ENCODE measurements at regions not wholly inside any gene's neighbourhood (a gene's known extent, or its start where the extent isn't known, plus 50 kb on each side); places are given as distances from the start of the nearest gene placed in this dataset.

DNA sequence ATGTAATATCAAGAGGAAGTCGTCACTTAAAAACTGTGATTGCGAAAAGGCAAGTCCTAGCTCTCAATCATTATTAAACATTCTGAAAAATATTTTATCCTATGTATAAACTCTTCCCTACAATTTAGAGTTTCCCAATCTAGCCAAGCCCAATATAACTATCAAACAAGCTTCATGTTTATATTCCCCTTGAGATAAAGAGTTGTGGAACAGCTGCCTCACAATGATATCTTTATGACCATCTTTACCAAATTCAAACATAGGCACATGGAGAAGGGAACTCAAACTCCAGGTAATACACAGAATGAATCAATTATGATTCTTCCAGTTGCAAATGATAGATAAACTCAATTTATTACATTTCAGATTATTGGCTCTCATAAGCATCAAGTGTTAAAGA, 1468.7 kb downstream of the EFNA5 start:
- ChIA-PET CTCF (no interaction called here), POLR2A (no interaction called here)
- TF ChIP-seq, protein P1, sequence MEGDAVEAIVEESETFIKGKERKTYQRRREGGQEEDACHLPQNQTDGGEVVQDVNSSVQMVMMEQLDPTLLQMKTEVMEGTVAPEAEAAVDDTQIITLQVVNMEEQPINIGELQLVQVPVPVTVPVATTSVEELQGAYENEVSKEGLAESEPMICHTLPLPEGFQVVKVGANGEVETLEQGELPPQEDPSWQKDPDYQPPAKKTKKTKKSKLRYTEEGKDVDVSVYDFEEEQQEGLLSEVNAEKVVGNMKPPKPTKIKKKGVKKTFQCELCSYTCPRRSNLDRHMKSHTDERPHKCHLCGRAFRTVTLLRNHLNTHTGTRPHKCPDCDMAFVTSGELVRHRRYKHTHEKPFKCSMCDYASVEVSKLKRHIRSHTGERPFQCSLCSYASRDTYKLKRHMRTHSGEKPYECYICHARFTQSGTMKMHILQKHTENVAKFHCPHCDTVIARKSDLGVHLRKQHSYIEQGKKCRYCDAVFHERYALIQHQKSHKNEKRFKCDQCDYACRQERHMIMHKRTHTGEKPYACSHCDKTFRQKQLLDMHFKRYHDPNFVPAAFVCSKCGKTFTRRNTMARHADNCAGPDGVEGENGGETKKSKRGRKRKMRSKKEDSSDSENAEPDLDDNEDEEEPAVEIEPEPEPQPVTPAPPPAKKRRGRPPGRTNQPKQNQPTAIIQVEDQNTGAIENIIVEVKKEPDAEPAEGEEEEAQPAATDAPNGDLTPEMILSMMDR (IDR thresholded peaks at IDR 0.05; ENCODE audit: low read depth, low read length), result no peak
- Histone ChIP-seq H3K9me3 (ENCODE audit: control insufficient read depth, insufficient read depth, low read length) (peaks cover 7% of the 10 kb centered on the region; the same call in 1 of the 2 replicates), H3K4me3 (ENCODE audit: low read depth, low read length) (no peak overlapping the region), H3K27me3 (ENCODE audit: control insufficient read depth, insufficient read depth, low read length) (no peaks in the 10 kb centered on the region), H3K27ac (ENCODE audit: low read depth, low read length) (no peak overlapping the region)
- no peak for DNase-seq (ENCODE audit: low read depth, low spot score)

DNA sequence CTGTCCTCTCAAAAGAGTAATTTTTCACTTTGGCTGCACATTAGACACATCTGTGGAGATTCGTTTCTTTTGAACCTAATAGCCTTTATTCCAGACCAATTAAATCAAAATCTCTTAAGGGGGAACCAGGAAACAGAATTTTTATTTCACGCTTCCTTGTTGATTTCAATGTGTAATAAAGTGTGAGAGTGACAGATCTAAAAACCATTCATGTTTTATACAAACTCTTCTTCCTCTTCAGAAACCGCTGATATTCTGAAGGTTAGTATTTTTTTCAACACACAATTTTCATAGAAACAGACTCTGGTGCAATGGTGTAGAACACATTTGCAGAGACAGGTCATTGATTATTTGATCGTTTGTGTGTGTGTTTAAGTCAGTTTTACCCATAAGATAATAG, 1469.8 kb downstream of the EFNA5 start:
- TF ChIP-seq, protein P1 (IDR thresholded peaks at IDR 0.05; ENCODE audit: low read depth, low read length), result no peak
- CTCF ChIA-PET, result no interaction called here

DNA sequence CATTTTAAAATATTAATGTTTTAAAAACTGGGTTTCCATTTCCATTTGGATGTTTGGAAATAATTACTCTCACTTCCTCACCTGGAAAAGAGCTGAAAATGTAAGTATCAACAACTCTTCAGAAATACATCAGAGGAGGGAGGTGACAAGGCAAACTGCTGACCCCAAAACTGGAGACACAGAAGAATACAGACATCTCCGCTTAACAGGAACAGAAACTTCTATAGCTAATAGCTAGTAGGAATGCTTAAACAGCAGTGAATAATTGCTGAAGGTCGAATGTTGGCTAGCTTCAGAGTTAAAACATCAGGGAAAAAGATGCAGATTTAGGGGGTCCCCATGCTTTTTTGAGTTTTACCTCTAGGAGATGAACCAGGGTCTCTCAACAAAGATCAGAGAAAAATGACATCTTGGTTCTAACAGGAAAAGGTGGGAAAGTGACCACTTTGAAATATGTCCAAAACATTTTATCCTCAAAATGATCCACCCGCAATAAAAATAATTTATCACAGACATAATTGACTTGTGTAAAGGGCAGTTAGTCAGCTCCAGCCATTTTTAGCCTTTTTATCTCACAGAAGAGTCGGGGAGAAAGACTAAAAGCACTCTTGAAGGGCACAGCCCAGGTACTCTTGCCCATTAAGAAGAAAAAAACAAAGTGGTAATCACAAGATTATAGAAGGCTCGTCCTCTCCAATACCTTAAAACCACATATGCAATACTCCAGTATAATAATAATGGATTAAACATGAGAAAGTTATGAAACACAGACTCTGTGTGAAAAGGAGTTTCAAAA, 1474.9 kb downstream of the EFNA5 start:
- Histone ChIP-seq H3K27ac (ENCODE audit: low read depth, low read length) (no peak overlapping the region), H3K27me3 (ENCODE audit: control insufficient read depth, insufficient read depth, low read length) (no peaks in the 10 kb centered on the region), H3K4me3 (ENCODE audit: low read depth, low read length) (no peak overlapping the region), H3K9me3 (ENCODE audit: control insufficient read depth, insufficient read depth, low read length) (no peaks in the 10 kb centered on the region)
- TF ChIP-seq, protein P1 (IDR thresholded peaks at IDR 0.05; ENCODE audit: low read depth, low read length), result no peak
- CTCF ChIA-PET, result no interaction called here
- POLR2A ChIA-PET, result no interaction called here
- DNase-seq (ENCODE audit: low read depth, low spot score), result no peak

More for the DNA sequence above, 1469.8 kb downstream of the EFNA5 start:
- POLR2A ChIA-PET, result no interaction called here
- no peak for DNase-seq (ENCODE audit: low read depth, low spot score)
- Histone ChIP-seq H3K4me3 (ENCODE audit: low read depth, low read length) (no peak overlapping the region), H3K9me3 (ENCODE audit: control insufficient read depth, insufficient read depth, low read length) (peaks cover 2% of the 10 kb centered on the region; the same call in 1 of the 2 replicates), H3K27me3 (ENCODE audit: control insufficient read depth, insufficient read depth, low read length) (no peaks in the 10 kb centered on the region), H3K27ac (ENCODE audit: low read depth, low read length) (no peak overlapping the region)

DNA sequence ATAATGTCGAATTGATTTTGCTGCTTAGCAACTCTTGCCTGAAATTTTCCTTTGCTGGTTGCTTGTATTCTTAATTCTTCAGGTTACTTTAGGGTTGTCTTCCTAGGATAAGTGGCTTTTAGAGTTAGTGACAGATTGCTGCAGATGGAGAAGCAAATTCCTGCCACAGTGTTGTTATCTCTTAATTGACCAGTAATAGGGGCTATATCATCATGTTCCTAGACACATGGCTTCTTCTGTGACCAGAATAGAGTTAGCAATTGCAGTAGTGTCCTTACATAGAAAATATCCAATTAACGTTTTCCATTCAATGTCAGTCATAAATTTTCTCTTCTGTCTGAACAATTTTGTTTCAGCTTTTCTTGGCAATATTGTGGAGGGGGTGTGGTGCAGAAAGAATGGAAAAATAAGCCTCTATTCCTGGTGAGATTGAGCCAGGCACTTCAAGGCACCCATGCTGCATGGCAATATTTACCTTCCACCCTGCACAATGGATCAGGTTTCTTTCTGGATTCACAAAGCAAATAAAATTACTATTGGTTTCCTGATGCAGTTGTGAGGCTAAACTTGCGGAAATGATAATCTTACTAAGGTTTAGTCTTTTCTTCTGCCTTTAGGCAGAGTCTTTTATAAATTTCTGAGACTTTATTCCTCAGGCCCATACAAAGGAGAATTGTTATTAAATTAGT, 1481.5 kb downstream of the EFNA5 start:
- H3K4me3 ChIP-seq (ENCODE audit: low read depth, low read length), result no peak overlapping the region
- no peaks in the 10 kb centered on the region for H3K27me3 ChIP-seq (ENCODE audit: control insufficient read depth, insufficient read depth, low read length)
- CTCF ChIA-PET, result no interaction called here
- H3K9me3 ChIP-seq (ENCODE audit: control insufficient read depth, insufficient read depth, low read length), result no peaks in the 10 kb centered on the region
- POLR2A ChIA-PET, result no interaction called here
- no peak overlapping the region for H3K27ac ChIP-seq (ENCODE audit: low read depth, low read length)
- TF ChIP-seq, protein P1 (IDR thresholded peaks at IDR 0.05; ENCODE audit: low read depth, low read length), result no peak
- DNase-seq (ENCODE audit: low read depth, low spot score), result no peak

DNA sequence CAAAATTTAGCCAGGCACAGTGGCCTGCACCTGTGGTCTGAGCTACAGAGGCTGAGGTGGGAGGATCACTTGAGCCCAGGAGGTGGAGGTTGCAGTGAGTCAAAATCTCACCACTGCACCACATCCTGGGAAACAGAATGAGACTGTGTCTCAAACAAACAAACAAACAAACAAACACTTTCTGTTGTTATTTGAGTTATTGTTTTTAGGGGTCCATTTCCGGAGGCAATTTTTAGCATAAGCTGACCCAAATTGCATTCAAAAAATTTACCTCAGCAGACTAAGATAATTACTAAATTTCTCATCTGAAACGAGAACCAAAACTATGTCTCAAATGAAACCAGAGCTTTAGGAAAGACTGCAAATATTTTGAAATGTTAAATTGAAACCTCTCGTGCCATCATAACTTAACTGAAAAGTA, 1485.1 kb downstream of the EFNA5 start:
- no peaks in the 10 kb centered on the region for H3K27me3 ChIP-seq (ENCODE audit: control insufficient read depth, insufficient read depth, low read length)
- ChIA-PET CTCF (no interaction called here), POLR2A (no interaction called here)
- TF ChIP-seq, protein P1 (IDR thresholded peaks at IDR 0.05; ENCODE audit: low read depth, low read length), result no peak
- no peak for DNase-seq (ENCODE audit: low read depth, low spot score)
- H3K9me3 ChIP-seq (ENCODE audit: control insufficient read depth, insufficient read depth, low read length), result no peaks in the 10 kb centered on the region
- no peak overlapping the region for H3K4me3 ChIP-seq (ENCODE audit: low read depth, low read length)
- H3K27ac ChIP-seq (ENCODE audit: low read depth, low read length), result no peak overlapping the region
